Lower leg skin (tissue), 3 donors: ENCODE measurements at regions not wholly inside any gene's neighbourhood (a gene's known extent, or its start where the extent isn't known, plus 50 kb on each side); places are given as distances from the start of the nearest gene placed in this dataset.

ENCODE experiments used
- CTCF ChIP-seq, 3 donors: fragments of 450-650 bp; IDR thresholded peaks; one replicate each; pipeline ENCODE4 v1.5.1; 2016; ENCODE audit warnings: antibody characterized with exemption in 3 of 3, mild to moderate bottlenecking in 3 of 3, moderate library complexity in 2 of 3
- POLR2A ChIP-seq, 2 donors: fragments of 450-650 bp; IDR thresholded peaks; one replicate each; pipeline ENCODE4 v1.6.1; 2016 to 2017; ENCODE audit warnings: antibody characterized with exemption in 2 of 2, mild to moderate bottlenecking in 1 of 2, moderate library complexity in 1 of 2

GRCh38 chr9:89676281-89676680 lies 71.5 kb downstream of the GADD45G start:
- TF ChIP-seq POLR2A (IDR thresholded peaks at IDR 0.05) (no peak), CTCF (IDR thresholded peaks at IDR 0.05) (no peak)
